ENCODE measurements at regions not wholly inside any gene's neighbourhood (a gene's known extent, or its start where the extent isn't known, plus 50 kb on each side); places are given as distances from the start of the nearest gene placed in this dataset.

GRCh38 chr7:69328516-69328915 lies 269.8 kb upstream of the AUTS2 start:
- no peak for DNase-seq (ENCODE audit: low spot score)

GRCh38 chr7:69334701-69335100 lies 263.6 kb upstream of the AUTS2 start:
- DNase-seq (ENCODE audit: low spot score), result no peak

GRCh38 chr7:69335331-69335730 lies 262.9 kb upstream of the AUTS2 start:
- no peak for DNase-seq (ENCODE audit: low spot score)

GRCh38 chr7:69336976-69337375 lies 261.3 kb upstream of the AUTS2 start:
- no peak for DNase-seq (ENCODE audit: low spot score)

GRCh38 chr7:69338144-69338543 lies 260.1 kb upstream of the AUTS2 start:
- no peak for DNase-seq (ENCODE audit: low spot score)

GRCh38 chr7:69341288-69341687 lies 257.0 kb upstream of the AUTS2 start:
- DNase-seq (ENCODE audit: low spot score), result no peak

- DNase-seq (ENCODE audit: low spot score), result no peak
Measured at GRCh38 chr7:69342154-69342884, 256.0 kb upstream of the AUTS2 start.

- DNase-seq (ENCODE audit: low spot score), result no peak
Measured at GRCh38 chr7:69349291-69349690, 249.0 kb upstream of the AUTS2 start.

GRCh38 chr7:69358163-69358821 lies 240.0 kb upstream of the AUTS2 start:
- no peak for DNase-seq (ENCODE audit: low spot score)

- no peak for DNase-seq (ENCODE audit: low spot score)
Measured at GRCh38 chr7:69359003-69359700, 239.1 kb upstream of the AUTS2 start.

GRCh38 chr7:69360913-69361312 lies 237.4 kb upstream of the AUTS2 start:
- no peak for DNase-seq (ENCODE audit: low spot score)

- no peak for DNase-seq (ENCODE audit: low spot score)
Measured at GRCh38 chr7:69363136-69363535, 235.1 kb upstream of the AUTS2 start.

GRCh38 chr7:69364813-69365643 lies 233.2 kb upstream of the AUTS2 start:
- no peak for DNase-seq (ENCODE audit: low spot score)

GRCh38 chr7:69365651-69366192 lies 232.6 kb upstream of the AUTS2 start:
- no peak for DNase-seq (ENCODE audit: low spot score)

- peak; percentile 14 for DNase-seq (ENCODE audit: low spot score)
Measured at GRCh38 chr7:69367780-69368179, 230.5 kb upstream of the AUTS2 start.

GRCh38 chr7:69373171-69374043 lies 224.9 kb upstream of the AUTS2 start:
- no peak for DNase-seq (ENCODE audit: low spot score)

GRCh38 chr7:69374044-69374425 lies 224.2 kb upstream of the AUTS2 start:
- DNase-seq (ENCODE audit: low spot score), result no peak

GRCh38 chr7:69377191-69377590 lies 221.1 kb upstream of the AUTS2 start:
- DNase-seq (ENCODE audit: low spot score), result no peak

- no peak for DNase-seq (ENCODE audit: low spot score)
Measured at GRCh38 chr7:69388452-69389137, 209.7 kb upstream of the AUTS2 start.

- DNase-seq (ENCODE audit: low spot score), result no peak
Measured at GRCh38 chr7:69389216-69389615, 209.1 kb upstream of the AUTS2 start.
